Naive thymus-derived CD4-positive, alpha-beta T cell (primary cell): ENCODE measurements at regions not wholly inside any gene's neighbourhood (a gene's known extent, or its start where the extent isn't known, plus 50 kb on each side); places are given as distances from the start of the nearest gene placed in this dataset.

Experiments
- ATAC-seq: fragments of 150-1000 bp; cut with Tn5 transposase; 2 replicates; pipeline ENCODE4 v1.10.0; 2021; ENCODE audit warnings: mild to moderate bottlenecking, moderate library complexity
- CTCF ChIA-PET: fragments of 350-600 bp; sonication (Branson Sonifier 250); formaldehyde crosslinking; loops from one replicate; lab custom pipeline; 2021; ENCODE audit warnings: antibody characterized with exemption; lab: Charles Lee
- POLR2A ChIA-PET: fragments of 350-600 bp; sonication (Branson Sonifier 250); formaldehyde crosslinking; loops from one replicate; lab custom pipeline; 2021; ENCODE audit warnings: antibody characterized with exemption, inconsistent platforms; lab: Charles Lee
- DNase-seq, 9 donors: peaks; one replicate each; pipeline versions ENCODE4 v3.0.0 to v3.0.0-alpha.2; 2020 to 2022; ENCODE audit warnings: mixed read lengths in 1 of 9
- H3K27ac ChIP-seq: one replicate; pipeline ENCODE4 v1.7.0; 2013; ENCODE audit warnings: mild to moderate bottlenecking, low read depth, low read length, moderate library complexity
- H3K27me3 ChIP-seq, 2 donors: one replicate each; pipeline ENCODE4 v1.7.0; 2013; ENCODE audit warnings: low read length in 2 of 2, mild to moderate bottlenecking in 2 of 2, moderate library complexity in 2 of 2; ENCODE audit not compliant: control insufficient read depth in 2 of 2, insufficient read depth in 2 of 2
- H3K36me3 ChIP-seq, 3 experiments: 1 replicate in 2 of 3; 2 replicates in 1 of 3; pipeline ENCODE4 v1.7.0; 2013; ENCODE audit warnings: low read length in 3 of 3, mild to moderate bottlenecking in 3 of 3, moderate library complexity in 1 of 3; ENCODE audit not compliant: insufficient read depth in 3 of 3, control insufficient read depth in 2 of 3
- H3K4me1 ChIP-seq, 2 donors: one replicate each; pipeline ENCODE4 v1.7.0; 2013; ENCODE audit warnings: low read length in 2 of 2, mild to moderate bottlenecking in 2 of 2, moderate library complexity in 1 of 2; ENCODE audit not compliant: control insufficient read depth in 2 of 2, insufficient read depth in 2 of 2
- H3K4me3 ChIP-seq: 2 replicates; pipeline ENCODE4 v1.7.0; 2013; ENCODE audit warnings: mild to moderate bottlenecking, low read length
- H3K9me3 ChIP-seq, 3 experiments: 1 replicate in 2 of 3; 2 replicates in 1 of 3; pipeline ENCODE4 v1.7.0; 2013; ENCODE audit warnings: low read length in 3 of 3; ENCODE audit not compliant: control insufficient read depth in 2 of 3
- H3K27ac Mint-ChIP-seq, 9 donors: one replicate each; pipeline ENCODE4 v1.8.0; 2020 to 2022; ENCODE audit warnings: mixed read lengths in 9 of 9, mild to moderate bottlenecking in 8 of 9, moderate library complexity in 5 of 9, inconsistent platforms in 2 of 9
- H3K27me3 Mint-ChIP-seq, 5 donors: one replicate each; pipeline ENCODE4 v1.8.0; 2021 to 2022; ENCODE audit warnings: mixed read lengths in 5 of 5, mild to moderate bottlenecking in 1 of 5
- H3K36me3 Mint-ChIP-seq, 5 donors: one replicate each; pipeline ENCODE4 v1.8.0; 2020 to 2022; ENCODE audit warnings: mixed read lengths in 5 of 5, mild to moderate bottlenecking in 3 of 5, inconsistent platforms in 1 of 5
- H3K4me1 Mint-ChIP-seq, 7 donors: one replicate each; pipeline ENCODE4 v1.8.0; 2020 to 2022; ENCODE audit warnings: mixed read lengths in 7 of 7, mild to moderate bottlenecking in 3 of 7, inconsistent platforms in 1 of 7
- H3K4me3 Mint-ChIP-seq, 10 donors: one replicate each; pipeline ENCODE4 v1.8.0; 2020 to 2022; ENCODE audit warnings: mild to moderate bottlenecking in 10 of 10, mixed read lengths in 10 of 10, moderate library complexity in 6 of 10, inconsistent platforms in 2 of 10
- H3K9me3 Mint-ChIP-seq, 11 donors: one replicate each; pipeline ENCODE4 v1.8.0; 2020 to 2022; ENCODE audit warnings: mixed read lengths in 11 of 11, mild to moderate bottlenecking in 4 of 11, inconsistent platforms in 1 of 11, moderate library complexity in 1 of 11
- intact Hi-C, 2 donors: fragments of 100-400 bp; cut with micrococcal nuclease; formaldehyde crosslinking; loops; one replicate each; pipeline ENCODE4 v1.15.1; 2023

GRCh38 chr5:127993476-127993875 lies 90.1 kb upstream of the SLC12A2 start:
- H3K27ac Mint-ChIP-seq = no peak overlapping the region
- Histone ChIP-seq H3K36me3 (no peaks in the 10 kb centered on the region), H3K27me3 (no peaks in the 10 kb centered on the region), H3K4me3 (no peak overlapping the region), H3K4me1 (no peaks in the 10 kb centered on the region), H3K9me3 (no peaks in the 10 kb centered on the region), H3K27ac (no peak overlapping the region)
- no peak overlapping the region for H3K4me3 Mint-ChIP-seq
- no peaks in the 10 kb centered on the region for H3K27me3 Mint-ChIP-seq
- ChIA-PET CTCF (no interaction called here), POLR2A (no interaction called here)
- intact Hi-C loops = no loop called here
- ATAC-seq (no peak), DNase-seq (no peak)
- H3K4me1 Mint-ChIP-seq = no peaks in the 10 kb centered on the region
- H3K36me3 Mint-ChIP-seq = peaks cover 0 to 59% (median 42%) of the 10 kb centered on the region in 5 donors
- peaks cover 0 to 11% (median 3%) of the 10 kb centered on the region in 11 donors for H3K9me3 Mint-ChIP-seq

- peaks cover 0 to 11% (median 3%) of the 10 kb centered on the region in 11 donors for H3K9me3 Mint-ChIP-seq
- Histone ChIP-seq H3K9me3 (no peaks in the 10 kb centered on the region), H3K4me3 (no peak overlapping the region), H3K36me3 (no peaks in the 10 kb centered on the region), H3K4me1 (no peaks in the 10 kb centered on the region), H3K27me3 (no peaks in the 10 kb centered on the region), H3K27ac (no peak overlapping the region)
- no peak overlapping the region for H3K27ac Mint-ChIP-seq
- H3K27me3 Mint-ChIP-seq = no peaks in the 10 kb centered on the region
- no peak overlapping the region for H3K4me3 Mint-ChIP-seq
- ATAC-seq = no peak
- CTCF ChIA-PET = no interaction called here
- intact Hi-C loops = no loop called here
- POLR2A ChIA-PET = no interaction called here
- no peak for DNase-seq
- H3K4me1 Mint-ChIP-seq = no peaks in the 10 kb centered on the region
- H3K36me3 Mint-ChIP-seq = peaks cover 0 to 59% (median 42%) of the 10 kb centered on the region in 5 donors
These were observed 89.4 kb upstream of the SLC12A2 start for GRCh38 chr5:127994087-127994660.

GRCh38 chr5:127995556-127995955 lies 88.0 kb upstream of the SLC12A2 start:
- Histone ChIP-seq H3K4me1 (no peaks in the 10 kb centered on the region), H3K4me3 (no peak overlapping the region), H3K9me3 (no peaks in the 10 kb centered on the region), H3K27ac (no peak overlapping the region), H3K36me3 (no peaks in the 10 kb centered on the region), H3K27me3 (no peaks in the 10 kb centered on the region)
- H3K27me3 Mint-ChIP-seq = no peaks in the 10 kb centered on the region
- no peak overlapping the region for H3K27ac Mint-ChIP-seq
- POLR2A ChIA-PET = no interaction called here
- ATAC-seq (no peak), DNase-seq (no peak)
- intact Hi-C loops = no loop called here
- peaks cover 0 to 56% (median 42%) of the 10 kb centered on the region in 5 donors for H3K36me3 Mint-ChIP-seq
- no peaks in the 10 kb centered on the region for H3K4me1 Mint-ChIP-seq
- peaks cover 0 to 11% (median 0%) of the 10 kb centered on the region in 11 donors for H3K9me3 Mint-ChIP-seq
- CTCF ChIA-PET = no interaction called here
- H3K4me3 Mint-ChIP-seq = no peak overlapping the region

GRCh38 chr5:127997201-127997704 lies 86.3 kb upstream of the SLC12A2 start:
- no peak overlapping the region for H3K27ac Mint-ChIP-seq
- H3K4me1 Mint-ChIP-seq = no peaks in the 10 kb centered on the region
- Histone ChIP-seq H3K27me3 (no peaks in the 10 kb centered on the region), H3K36me3 (no peaks in the 10 kb centered on the region), H3K27ac (no peak overlapping the region), H3K9me3 (no peaks in the 10 kb centered on the region), H3K4me3 (no peak overlapping the region), H3K4me1 (no peaks in the 10 kb centered on the region)
- peaks cover 0 to 6% (median 0%) of the 10 kb centered on the region in 11 donors for H3K9me3 Mint-ChIP-seq
- intact Hi-C loops = no loop called here
- ChIA-PET CTCF (interaction anchor here (0.7 kb wide), 1 partner anchor 858 kb away, joined by 3 read pairs; no protein-coding TSS in a partner anchor), POLR2A (no interaction called here)
- no peak for ATAC-seq
- peaks cover 0 to 45% (median 35%) of the 10 kb centered on the region in 5 donors for H3K36me3 Mint-ChIP-seq
- H3K4me3 Mint-ChIP-seq = no peak overlapping the region
- no peak for DNase-seq
- H3K27me3 Mint-ChIP-seq = no peaks in the 10 kb centered on the region

- H3K9me3 Mint-ChIP-seq = no peaks in the 10 kb centered on the region
- no peak overlapping the region for H3K27ac Mint-ChIP-seq
- Histone ChIP-seq H3K4me3 (no peak overlapping the region), H3K4me1 (no peaks in the 10 kb centered on the region), H3K36me3 (no peaks in the 10 kb centered on the region), H3K27ac (no peak overlapping the region), H3K9me3 (no peaks in the 10 kb centered on the region), H3K27me3 (no peaks in the 10 kb centered on the region)
- ChIA-PET POLR2A (no interaction called here), CTCF (interaction anchor here (1.4 kb wide), 1 partner anchor 122 kb away, joined by 3 read pairs; no protein-coding TSS in a partner anchor)
- H3K27me3 Mint-ChIP-seq = no peaks in the 10 kb centered on the region
- ATAC-seq = no peak
- peaks cover 0 to 2% (median 0%) of the 10 kb centered on the region in 7 donors for H3K4me1 Mint-ChIP-seq
- DNase-seq = no peak
- H3K36me3 Mint-ChIP-seq = peaks cover 0 to 49% (median 38%) of the 10 kb centered on the region in 5 donors
- intact Hi-C loops = no loop called here
- no peak overlapping the region for H3K4me3 Mint-ChIP-seq
These were observed 84.5 kb upstream of the SLC12A2 start for GRCh38 chr5:127998950-127999615.

- H3K4me3 Mint-ChIP-seq = no peak overlapping the region
- CTCF ChIA-PET = interaction anchor here (1.4 kb wide), 1 partner anchor 123 kb away, joined by 3 read pairs; no protein-coding TSS in a partner anchor
- no peaks in the 10 kb centered on the region for H3K27me3 Mint-ChIP-seq
- no peaks in the 10 kb centered on the region for H3K4me1 ChIP-seq
- no peaks in the 10 kb centered on the region for H3K9me3 ChIP-seq
- H3K9me3 Mint-ChIP-seq = no peaks in the 10 kb centered on the region
- H3K36me3 ChIP-seq = no peaks in the 10 kb centered on the region
- H3K27ac Mint-ChIP-seq = no peak overlapping the region
- H3K27me3 ChIP-seq = no peaks in the 10 kb centered on the region
- ATAC-seq = no peak
- no peak overlapping the region for H3K27ac ChIP-seq
- POLR2A ChIA-PET = no interaction called here
- no peak for DNase-seq
- H3K36me3 Mint-ChIP-seq = peaks cover 0 to 43% (median 33%) of the 10 kb centered on the region in 5 donors
- intact Hi-C loops = no loop called here
- H3K4me1 Mint-ChIP-seq = peaks cover 0 to 2% (median 0%) of the 10 kb centered on the region in 7 donors
- no peak overlapping the region for H3K4me3 ChIP-seq
These were observed 83.7 kb upstream of the SLC12A2 start for GRCh38 chr5:127999909-128000308.
